Stimulated activated CD8-positive, alpha-beta memory T cell treated with anti-CD3 and anti-CD28 coated beads, Interleukin-2, amount 100 ng/mL, for 48 hours (primary cell): ENCODE measurements at regions not wholly inside any gene's neighbourhood (a gene's known extent, or its start where the extent isn't known, plus 50 kb on each side); places are given as distances from the start of the nearest gene placed in this dataset.
"Not testable (repeated sequence)": the region's sequence is repeated elsewhere in the genome, so short reads cannot be mapped to it uniquely, and the experiment has no call there.

Experiments used
- DNase-seq, 2 donors: peaks; one replicate each; pipeline ENCODE4 v3.0.0-alpha.2; 2020; ENCODE audit warnings: low read depth in 2 of 2

- no peak for DNase-seq
Observed at GRCh38 chr12:114826244-114826643, 142.3 kb upstream of the TBX3 start.

- DNase-seq: no peak
Observed at GRCh38 chr12:114823724-114824123, 139.7 kb upstream of the TBX3 start.

- no peak for DNase-seq
Observed at GRCh38 chr12:114821570-114821969, 137.6 kb upstream of the TBX3 start.

GRCh38 chr12:114820796-114821195 is 136.8 kb upstream of the TBX3 start:
- no peak for DNase-seq

- DNase-seq: no peak
Observed at GRCh38 chr12:114817571-114818425, 133.8 kb upstream of the TBX3 start.

- no peak for DNase-seq
Observed at GRCh38 chr12:114815026-114815795, 131.2 kb upstream of the TBX3 start.

- no peak for DNase-seq
Observed at GRCh38 chr12:114812858-114813761, 129.1 kb upstream of the TBX3 start.

GRCh38 chr12:114812384-114812783 is 128.4 kb upstream of the TBX3 start:
- no peak for DNase-seq

GRCh38 chr12:114809097-114809496 is 125.1 kb upstream of the TBX3 start:
- no peak for DNase-seq

- DNase-seq: not testable (repeated sequence)
Observed at GRCh38 chr12:114801381-114801780, 117.4 kb upstream of the TBX3 start.

GRCh38 chr12:114800566-114800965 is 116.6 kb upstream of the TBX3 start:
- not testable (repeated sequence) for DNase-seq

- no peak for DNase-seq
Observed at GRCh38 chr12:114799574-114800487, 115.9 kb upstream of the TBX3 start.

- no peak for DNase-seq
Observed at GRCh38 chr12:114794049-114794558, 110.1 kb upstream of the TBX3 start.

GRCh38 chr12:114790276-114790675 is 106.3 kb upstream of the TBX3 start:
- DNase-seq: no peak

- DNase-seq: no peak
Observed at GRCh38 chr12:114789821-114790220, 105.8 kb upstream of the TBX3 start.

- no peak for DNase-seq
Observed at GRCh38 chr12:114789276-114789675, 105.3 kb upstream of the TBX3 start.

- no peak for DNase-seq
Observed at GRCh38 chr12:114784526-114784925, 100.6 kb upstream of the TBX3 start.

GRCh38 chr12:114783089-114783618 is 99.2 kb upstream of the TBX3 start:
- no peak for DNase-seq

GRCh38 chr12:114780746-114781399 is 96.9 kb upstream of the TBX3 start:
- DNase-seq: no peak

GRCh38 chr12:114779647-114780046 is 95.7 kb upstream of the TBX3 start:
- DNase-seq: no peak
